ENCODE measurements at regions not wholly inside any gene's neighbourhood (a gene's known extent, or its start where the extent isn't known, plus 50 kb on each side); places are given as distances from the start of the nearest gene placed in this dataset.

DNA sequence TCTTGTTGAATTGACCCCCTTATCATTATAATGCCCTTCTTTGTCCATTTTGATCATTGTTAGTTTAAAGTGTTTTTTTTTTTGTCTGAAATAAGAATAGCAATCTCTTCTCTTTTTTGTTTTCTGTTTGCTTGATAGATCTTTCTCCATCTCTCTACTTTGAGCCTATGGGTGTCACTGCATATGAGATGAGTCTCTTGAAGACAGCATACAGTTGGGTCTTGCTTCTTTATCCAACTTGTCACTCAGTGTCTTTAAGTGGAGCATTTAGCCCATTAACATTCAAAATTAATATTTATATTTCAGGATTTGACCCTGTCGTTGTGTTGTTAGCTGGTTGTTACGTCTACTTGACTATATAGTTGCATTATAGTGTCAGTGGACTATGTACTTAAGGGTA, 135.4 kb downstream of the HMHB1 start:
- Histone ChIP-seq H3K9ac (ENCODE audit: insufficient read depth, low read depth, low read length) (no peak overlapping the region), H3K9me3 (ENCODE audit: low read length) (no peaks in the 10 kb centered on the region; the same call in 1 of the 2 replicates), H3K4me2 (ENCODE audit: low read depth, low read length) (no peak overlapping the region), H3K27me3 (ENCODE audit: control insufficient read depth in 1 of 2, insufficient read depth in 2 of 2, low read length in 2 of 2) (no peaks in the 10 kb centered on the region), H3K79me2 (ENCODE audit: insufficient read depth, low read length) (no peaks in the 10 kb centered on the region), H3K27ac (ENCODE audit: extremely low read length, insufficient read depth, low read length) (no peak overlapping the region), H2AFZ (ENCODE audit: low read length) (no peak overlapping the region), H4K20me1 (ENCODE audit: insufficient read depth, low read length) (no peaks in the 10 kb centered on the region), H3K4me3 (replicated peaks in 1 of 3; ENCODE audit: insufficient read depth in 1 of 3, low read depth in 2 of 3, low read length in 3 of 3) (no peak overlapping the region), H3K36me3 (replicated peaks in 1 of 2; ENCODE audit: control insufficient read depth in 1 of 2, insufficient read depth in 2 of 2, low read length in 2 of 2) (no peaks in the 10 kb centered on the region), H3K4me1 (ENCODE audit: insufficient read depth, low read length) (no peaks in the 10 kb centered on the region)
- WGBS (ENCODE audit: low lambda C conversion rate) = 0% methylated on average over 2 of the region's 2 CpGs
- FAIRE-seq (no peak), ATAC-seq (no peak), DNase-seq (ENCODE audit: low spot score) (no peak)
- BruUV-seq (replicated peaks) = no TSS peak
- POLR2A ChIA-PET = no interaction called here
- TF ChIP-seq HNRNPL (IDR thresholded peaks at IDR 0.05; ENCODE audit: low read depth, low read length) (no peak), HNRNPK (IDR thresholded peaks at IDR 0.05; ENCODE audit: low read depth, low read length, poor library complexity, severe bottlenecking) (no peak), SMARCC2 (IDR thresholded peaks at IDR 0.05) (no peak), TRIM24 (CRISPR knock-in tag; IDR thresholded peaks at IDR 0.05) (no peak)
- TF ChIP-seq, protein P1, sequence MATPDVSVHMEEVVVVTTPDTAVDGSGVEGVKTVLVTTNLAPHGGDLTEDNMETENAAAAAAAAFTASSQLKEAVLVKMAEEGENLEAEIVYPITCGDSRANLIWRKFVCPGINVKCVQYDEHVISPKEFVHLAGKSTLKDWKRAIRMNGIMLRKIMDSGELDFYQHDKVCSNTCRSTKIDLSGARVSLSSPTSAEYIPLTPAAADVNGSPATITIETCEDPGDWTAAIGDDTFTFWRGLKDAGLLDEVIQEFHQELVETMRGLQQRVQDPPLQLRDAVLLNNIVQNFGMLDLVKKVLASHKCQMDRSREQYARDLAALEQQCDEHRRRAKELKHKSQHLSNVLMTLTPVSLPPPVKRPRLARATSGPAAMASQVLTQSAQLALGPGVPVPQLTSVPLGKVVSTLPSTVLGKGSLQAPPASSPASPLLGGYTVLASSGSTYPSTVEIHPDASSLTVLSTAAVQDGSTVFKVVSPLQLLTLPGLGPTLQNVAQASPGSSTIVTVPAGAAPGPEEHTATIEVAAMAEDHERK (CRISPR knock-in tag; IDR thresholded peaks at IDR 0.05; ENCODE audit: low read depth) = no peak
- TF ChIP-seq, protein P2, sequence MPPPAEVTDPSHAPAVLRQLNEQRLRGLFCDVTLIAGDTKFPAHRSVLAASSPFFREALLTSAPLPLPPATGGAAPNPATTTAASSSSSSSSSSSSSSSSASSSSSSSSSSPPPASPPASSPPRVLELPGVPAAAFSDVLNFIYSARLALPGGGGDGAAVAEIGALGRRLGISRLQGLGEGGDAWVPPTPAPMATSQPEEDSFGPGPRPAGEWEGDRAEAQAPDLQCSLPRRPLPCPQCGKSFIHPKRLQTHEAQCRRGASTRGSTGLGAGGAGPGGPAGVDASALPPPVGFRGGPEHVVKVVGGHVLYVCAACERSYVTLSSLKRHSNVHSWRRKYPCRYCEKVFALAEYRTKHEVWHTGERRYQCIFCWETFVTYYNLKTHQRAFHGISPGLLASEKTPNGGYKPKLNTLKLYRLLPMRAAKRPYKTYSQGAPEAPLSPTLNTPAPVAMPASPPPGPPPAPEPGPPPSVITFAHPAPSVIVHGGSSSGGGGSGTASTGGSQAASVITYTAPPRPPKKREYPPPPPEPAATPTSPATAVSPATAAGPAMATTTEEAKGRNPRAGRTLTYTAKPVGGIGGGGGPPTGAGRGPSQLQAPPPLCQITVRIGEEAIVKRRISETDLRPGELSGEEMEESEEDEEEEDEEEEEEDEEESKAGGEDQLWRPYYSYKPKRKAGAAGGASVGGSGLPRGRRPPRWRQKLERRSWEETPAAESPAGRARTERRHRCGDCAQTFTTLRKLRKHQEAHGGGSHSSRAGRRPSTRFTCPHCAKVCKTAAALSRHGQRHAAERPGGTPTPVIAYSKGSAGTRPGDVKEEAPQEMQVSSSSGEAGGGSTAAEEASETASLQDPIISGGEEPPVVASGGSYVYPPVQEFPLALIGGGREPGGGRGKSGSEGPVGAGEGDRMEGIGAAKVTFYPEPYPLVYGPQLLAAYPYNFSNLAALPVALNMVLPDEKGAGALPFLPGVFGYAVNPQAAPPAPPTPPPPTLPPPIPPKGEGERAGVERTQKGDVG (CRISPR knock-in tag; IDR thresholded peaks at IDR 0.05; ENCODE audit: borderline replicate concordance) = no peak
- TF ChIP-seq, protein P3, sequence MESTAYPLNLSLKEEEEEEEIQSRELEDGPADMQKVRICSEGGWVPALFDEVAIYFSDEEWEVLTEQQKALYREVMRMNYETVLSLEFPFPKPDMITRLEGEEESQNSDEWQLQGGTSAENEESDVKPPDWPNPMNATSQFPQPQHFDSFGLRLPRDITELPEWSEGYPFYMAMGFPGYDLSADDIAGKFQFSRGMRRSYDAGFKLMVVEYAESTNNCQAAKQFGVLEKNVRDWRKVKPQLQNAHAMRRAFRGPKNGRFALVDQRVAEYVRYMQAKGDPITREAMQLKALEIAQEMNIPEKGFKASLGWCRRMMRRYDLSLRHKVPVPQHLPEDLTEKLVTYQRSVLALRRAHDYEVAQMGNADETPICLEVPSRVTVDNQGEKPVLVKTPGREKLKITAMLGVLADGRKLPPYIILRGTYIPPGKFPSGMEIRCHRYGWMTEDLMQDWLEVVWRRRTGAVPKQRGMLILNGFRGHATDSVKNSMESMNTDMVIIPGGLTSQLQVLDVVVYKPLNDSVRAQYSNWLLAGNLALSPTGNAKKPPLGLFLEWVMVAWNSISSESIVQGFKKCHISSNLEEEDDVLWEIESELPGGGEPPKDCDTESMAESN (CRISPR knock-in tag; conservative IDR thresholded peaks at IDR 0.05) = no peak
- TF ChIP-seq, protein P4, sequence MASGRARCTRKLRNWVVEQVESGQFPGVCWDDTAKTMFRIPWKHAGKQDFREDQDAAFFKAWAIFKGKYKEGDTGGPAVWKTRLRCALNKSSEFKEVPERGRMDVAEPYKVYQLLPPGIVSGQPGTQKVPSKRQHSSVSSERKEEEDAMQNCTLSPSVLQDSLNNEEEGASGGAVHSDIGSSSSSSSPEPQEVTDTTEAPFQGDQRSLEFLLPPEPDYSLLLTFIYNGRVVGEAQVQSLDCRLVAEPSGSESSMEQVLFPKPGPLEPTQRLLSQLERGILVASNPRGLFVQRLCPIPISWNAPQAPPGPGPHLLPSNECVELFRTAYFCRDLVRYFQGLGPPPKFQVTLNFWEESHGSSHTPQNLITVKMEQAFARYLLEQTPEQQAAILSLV (CRISPR knock-in tag; IDR thresholded peaks at IDR 0.05; ENCODE audit: borderline replicate concordance) = no peak
- in situ Hi-C loops (cut with HindIII; ENCODE audit: extremely low pct_ligation_motif_present, low pct_unique_long_range_greater_than_20kb) = no loop called here
- intact Hi-C loops (cut with micrococcal nuclease; ENCODE audit: unreplicated experiment) = no loop called here
- CTCF ChIA-PET (ENCODE audit: low intra/inter-chr PET ratio, low total read pairs) = no interaction called here

Measured in HepG2 (cell line).